HG03469 (cell line): ENCODE measurements at regions not wholly inside any gene's neighbourhood (a gene's known extent, or its start where the extent isn't known, plus 50 kb on each side); places are given as distances from the start of the nearest gene placed in this dataset.
A peak's percentile ranks its signal among the peaks of the same experiment; 100 is the strongest.
"Not testable (repeated sequence)": the region's sequence is repeated elsewhere in the genome, so short reads cannot be mapped to it uniquely, and the experiment has no call there.

ENCODE experiments used
- ATAC-seq: cut with Tn5 transposase; IDR thresholded peaks from one replicate; pipeline ENCODE4 v1.9.1; 2021; ENCODE audit warnings: mild to moderate bottlenecking, moderate library complexity, moderate number of reproducible peaks; ENCODE audit not compliant: unreplicated experiment

DNA sequence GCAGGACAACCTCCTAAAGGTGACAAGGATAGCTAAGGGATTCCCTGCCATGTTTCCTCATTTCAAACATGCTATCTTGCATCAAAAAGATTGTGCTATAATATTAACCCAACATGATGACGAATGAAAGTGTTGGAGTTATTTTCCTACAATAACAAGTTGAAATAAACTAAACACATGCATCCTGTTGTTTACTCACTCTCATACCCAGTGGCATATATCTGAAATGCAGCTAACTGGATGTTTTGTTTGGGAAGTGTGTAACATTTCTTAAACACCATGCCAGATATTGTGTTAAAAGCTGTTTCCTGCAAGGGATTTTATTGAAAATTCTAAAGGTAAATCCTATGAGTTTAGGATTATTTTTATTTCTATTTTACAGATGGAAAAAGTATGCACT is 139.6 kb downstream of the TFPI2 start:
- ATAC-seq = no peak

DNA sequence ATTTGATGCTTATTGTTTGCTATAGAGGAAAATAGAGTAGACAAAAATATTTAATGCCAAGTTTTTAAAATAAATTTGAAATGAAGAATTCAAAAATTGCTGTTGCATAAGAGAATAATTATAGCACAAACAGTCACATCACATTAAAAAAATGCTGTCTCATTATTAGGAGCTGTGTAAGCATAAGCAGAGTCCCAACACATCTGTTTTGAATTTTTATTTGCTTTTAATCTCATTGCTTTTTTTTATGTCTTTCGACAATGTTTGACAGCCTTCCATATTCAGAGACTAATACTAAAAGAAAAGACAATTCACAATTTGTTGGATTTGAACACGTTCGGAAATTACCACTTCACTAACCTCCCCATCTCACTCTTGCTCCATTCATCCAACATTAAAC is 143.5 kb downstream of the TFPI2 start:
- no peak for ATAC-seq

DNA sequence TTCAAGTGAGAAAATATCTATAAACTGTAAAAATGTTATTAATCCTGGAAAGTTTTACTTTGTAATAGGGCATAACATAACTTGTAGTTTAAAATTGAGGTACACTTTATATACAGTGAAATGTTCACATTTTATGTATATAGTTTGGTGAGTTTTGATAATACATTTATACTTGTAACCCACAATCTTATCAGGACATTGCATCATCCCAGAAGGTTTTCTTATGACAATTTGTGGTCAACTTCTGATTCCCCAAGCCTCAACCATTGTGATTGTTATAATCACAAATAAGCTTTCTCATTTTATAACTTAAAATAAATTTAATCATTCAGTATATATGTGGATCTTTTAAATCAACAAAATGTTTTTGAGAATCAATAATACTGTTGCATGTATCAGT is 151.1 kb downstream of the TFPI2 start:
- ATAC-seq = no peak

DNA sequence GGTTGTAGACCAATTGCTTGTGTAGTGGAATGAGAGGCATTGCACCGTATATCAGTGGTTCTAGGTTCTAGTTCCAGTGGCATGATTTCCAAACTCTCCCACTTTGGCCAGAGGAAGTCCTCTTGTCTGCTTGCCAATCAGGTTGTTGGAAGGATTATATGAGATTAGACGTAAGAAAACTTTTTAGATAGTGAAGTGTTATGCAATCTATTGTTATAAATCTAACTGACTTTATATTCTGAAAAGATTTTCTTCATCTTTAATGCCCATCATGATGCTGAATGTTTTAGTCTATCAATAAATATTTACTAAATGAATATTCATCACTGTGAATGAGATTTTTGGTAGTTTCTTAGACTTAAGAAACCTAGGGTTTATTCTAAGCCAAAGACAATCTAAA is 152.6 kb downstream of the TFPI2 start:
- no peak for ATAC-seq

DNA sequence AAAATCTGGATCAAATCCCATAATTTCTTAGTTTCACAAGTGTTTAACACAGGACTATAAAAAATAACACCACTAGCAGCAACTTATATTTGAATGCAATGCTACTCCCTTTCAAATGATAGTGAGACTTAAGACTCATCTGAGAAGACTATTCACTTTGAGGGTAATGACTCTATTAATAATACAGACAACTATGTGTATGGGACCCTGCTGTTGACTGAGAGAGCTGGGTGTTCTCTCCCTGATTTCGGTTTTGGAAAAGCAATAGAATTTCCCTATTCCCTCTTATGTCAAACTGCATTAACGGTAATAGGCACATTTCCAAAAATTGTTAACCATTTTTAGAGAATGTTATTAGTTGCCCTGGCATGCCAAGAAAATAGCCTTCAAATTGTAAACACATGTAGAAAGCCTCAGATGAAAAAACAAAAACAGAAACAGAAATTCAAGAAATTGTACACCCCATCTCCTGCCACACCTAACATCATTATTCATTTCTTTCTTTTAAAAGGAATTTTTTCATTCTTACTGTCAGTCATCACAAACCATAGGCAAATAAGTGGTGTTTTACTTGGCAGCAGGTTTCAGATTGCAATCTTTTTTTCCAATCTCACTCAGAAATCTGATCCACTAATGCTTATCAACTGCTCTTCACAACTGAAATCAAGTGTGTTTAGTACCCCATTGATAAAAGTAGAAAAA is 153.7 kb downstream of the TFPI2 start:
- ATAC-seq = no peak

DNA sequence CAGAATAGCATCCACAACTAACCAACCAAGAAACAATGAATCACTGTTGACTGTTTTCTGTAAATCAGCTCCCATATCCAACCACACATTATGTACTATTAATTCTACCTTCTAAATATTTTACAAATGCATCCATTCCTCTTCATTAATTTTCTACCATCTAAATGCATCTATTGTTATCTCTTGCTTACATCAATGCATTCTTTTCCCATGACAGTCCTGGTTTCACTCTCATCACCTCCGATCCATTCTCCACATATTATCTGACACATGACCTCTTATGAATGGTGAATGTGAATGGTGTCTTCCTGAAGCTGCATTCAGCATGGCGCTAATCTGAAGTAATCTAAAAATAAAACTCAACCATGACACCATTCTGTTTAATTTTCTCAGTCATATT is 153.8 kb upstream of the CALCR start:
- no peak for ATAC-seq

DNA sequence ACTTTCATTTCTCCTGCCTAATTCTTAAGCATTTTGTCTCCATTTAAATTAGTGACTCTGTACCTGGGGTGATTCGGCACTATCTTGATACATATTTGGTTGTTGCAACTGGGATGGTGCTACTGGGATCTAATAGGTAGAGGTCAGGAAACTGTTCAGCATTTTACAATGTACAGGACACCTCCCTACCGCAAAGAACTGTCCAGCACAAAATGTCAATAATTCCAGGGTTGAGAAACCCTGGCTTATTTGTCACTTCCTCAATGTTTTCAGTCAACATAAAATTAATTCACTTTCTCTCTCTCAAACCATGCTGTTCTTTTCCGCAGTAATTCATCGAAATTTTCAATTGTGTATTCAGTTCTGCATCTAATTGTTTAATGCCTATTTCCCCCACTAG is 151.4 kb upstream of the CALCR start:
- no peak for ATAC-seq

DNA sequence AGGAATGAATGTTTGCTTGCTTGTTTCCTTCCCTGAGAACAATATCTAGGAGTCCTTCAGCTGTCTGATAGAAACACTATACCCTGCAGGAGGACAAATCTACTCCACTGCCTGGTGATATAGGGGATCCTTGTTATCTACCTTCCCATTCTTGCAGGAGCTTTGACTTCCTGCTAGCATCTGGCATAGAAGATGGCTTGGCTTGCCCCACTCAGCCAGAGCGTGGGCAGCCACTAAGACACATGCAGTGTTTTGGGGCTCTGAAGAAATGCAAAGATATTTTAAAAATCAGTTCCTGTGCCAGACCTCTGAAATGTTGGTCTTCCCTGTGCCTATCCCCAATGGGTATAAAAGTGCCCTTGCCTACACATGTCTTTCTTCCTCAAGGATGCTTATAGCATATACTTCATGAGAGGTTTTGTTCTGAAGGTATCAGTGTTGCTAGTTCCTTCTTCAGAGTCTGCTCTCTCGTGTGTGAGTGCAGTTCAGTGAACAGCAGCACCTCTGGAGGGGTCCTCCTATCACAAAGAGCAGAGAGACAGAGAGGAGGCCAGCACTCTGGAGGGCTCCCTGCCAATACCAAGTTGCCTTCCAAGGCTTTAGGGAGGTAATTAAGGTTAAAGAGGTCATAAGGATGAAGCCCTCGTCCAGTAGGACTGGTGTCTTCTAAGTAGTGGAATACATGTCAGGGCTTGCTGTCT is 149.1 kb upstream of the CALCR start:
- ATAC-seq = no peak

DNA sequence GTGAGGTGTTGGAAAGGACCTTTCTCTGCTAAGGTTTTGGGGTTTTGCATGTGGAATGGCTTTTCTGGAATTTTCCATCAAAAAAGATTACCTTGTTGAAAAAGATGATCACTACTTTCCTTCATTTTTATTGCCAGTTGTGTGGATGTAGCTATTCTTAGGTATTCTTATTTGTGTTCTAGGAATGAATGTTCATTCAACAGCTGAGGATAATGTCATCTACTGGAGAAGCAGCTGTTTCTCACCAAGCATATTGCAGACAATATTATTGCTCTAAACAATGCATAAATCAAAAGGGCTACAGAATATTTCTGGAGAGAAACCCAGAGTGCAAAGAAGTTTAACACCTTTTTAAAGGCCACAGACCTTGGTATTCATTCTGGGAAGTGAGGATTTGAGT is 145.6 kb upstream of the CALCR start:
- no peak for ATAC-seq

DNA sequence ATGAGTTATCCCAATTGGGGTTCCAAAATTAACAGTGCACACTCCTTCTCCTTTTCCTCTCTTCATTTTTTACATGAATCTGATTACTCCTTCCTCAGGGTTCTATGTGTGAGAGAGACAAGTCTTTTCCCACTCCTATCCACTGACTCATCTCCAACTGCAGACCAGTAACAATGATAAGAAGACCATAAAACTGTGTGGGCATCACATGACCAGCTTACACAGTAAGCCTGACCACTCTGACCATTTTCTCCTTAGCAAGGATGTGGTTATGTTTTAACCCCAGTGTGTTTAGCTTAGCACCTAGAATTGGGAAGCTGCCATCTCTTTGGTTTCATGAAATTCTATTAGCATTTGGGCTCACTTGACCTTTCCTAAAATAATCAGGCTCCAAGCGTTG is 145.0 kb upstream of the CALCR start:
- no peak for ATAC-seq

DNA sequence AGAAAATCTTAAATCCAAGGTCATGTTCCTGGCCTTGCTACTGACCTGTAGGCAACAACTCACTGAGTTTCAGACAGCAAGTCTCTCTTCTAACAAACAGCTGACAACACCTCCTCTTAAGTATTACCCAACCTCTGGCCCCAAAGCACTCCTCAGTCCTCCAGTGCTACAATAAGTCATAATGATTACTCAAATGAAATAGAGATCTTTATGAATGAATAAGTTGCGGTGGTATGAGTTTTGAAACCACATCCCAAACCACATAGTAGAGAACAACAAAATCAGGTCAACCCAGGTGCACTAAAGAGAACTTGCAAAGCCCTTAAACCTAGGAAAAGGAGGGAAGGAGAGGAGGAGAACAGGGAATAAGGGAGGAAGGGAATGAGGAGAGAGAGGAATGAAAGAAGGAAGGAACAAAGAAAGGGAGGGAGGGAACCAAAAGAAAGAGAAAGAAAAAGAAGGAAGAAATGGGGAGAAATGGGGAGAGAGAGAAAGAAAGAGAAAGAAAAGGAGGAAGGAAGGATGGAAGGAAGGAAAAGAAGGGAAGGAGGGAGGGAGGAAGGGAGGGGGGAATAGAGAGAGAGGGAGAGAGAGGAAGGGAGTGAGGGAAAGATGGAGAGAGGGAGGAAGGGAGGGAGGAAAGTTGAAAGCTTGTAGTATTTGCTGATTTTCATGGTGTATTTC is 142.8 kb upstream of the CALCR start:
- ATAC-seq = no peak

DNA sequence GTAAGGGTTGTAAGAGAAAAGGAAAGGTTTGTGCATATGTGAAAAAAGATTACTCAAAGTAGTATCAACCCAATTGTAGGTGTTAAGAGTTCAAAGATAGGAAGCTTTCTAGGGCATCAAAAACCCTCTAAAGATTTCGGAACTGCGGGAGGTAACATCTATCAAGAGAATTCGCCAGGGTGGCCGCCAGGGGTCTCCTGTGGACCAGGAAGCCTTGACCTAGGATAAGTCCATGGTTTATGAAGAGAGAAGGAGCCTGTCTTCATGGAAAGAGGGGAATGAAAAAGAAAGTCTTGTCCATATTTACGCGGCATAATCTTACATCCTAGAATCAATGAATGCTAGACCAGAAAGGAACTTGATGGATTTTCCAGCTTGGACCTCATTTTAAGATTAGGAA is 140.7 kb upstream of the CALCR start:
- peak; percentile 47 for ATAC-seq

DNA sequence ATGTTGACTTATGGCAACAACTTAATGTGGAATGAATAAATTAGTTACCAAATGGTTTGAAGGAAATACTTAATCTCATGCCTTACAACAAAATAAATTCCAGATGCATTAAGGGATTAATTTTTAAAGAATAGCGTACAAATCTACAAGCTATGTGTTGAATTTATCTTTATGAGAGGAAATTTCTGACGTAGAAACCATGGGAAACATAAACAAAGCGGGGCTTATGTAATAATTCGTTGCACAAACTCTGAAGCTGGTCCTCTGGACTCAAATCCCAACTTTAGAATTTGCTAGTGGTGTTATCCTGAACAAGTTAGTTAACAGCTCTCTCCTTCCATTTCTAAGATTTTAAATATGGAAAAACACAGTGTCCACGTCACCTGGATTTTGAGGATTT is 137.4 kb upstream of the CALCR start:
- no peak for ATAC-seq

DNA sequence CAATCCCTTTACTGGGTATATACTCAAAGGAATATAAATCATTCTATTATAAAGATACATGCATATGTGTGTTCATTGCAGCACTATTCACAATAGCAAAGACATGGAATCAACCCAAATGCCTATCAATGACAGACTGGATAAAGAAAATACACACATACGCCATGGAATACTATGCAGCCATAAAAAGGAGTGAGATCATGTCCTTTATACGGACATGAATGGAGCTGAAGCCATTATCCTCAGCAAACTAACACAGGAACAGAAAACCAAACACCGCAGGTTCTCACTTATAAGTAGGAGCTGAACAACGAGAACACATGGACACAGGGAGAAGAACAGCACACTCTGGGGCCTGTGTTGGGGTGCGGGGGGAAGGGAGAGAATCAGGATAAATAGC is 133.7 kb upstream of the CALCR start:
- not testable (repeated sequence) for ATAC-seq

DNA sequence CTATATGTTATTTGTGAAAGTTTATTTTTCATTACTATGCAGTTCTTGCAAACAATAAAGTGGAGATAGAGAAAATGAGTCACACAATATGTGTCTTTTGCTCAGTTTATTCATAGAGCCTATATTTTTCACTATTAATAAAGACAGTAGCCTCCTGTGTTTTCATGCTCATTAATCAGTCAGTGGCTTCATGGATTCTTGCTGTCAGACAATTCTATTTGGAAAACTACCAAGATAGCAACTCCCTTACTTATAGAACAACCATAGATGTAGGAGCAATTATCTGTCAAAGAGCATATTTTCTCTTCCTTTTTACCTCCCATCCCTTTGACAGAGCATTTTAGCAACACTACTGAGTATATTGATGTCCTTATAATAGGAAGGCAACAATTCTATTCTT is 132.7 kb upstream of the CALCR start:
- ATAC-seq = no peak

DNA sequence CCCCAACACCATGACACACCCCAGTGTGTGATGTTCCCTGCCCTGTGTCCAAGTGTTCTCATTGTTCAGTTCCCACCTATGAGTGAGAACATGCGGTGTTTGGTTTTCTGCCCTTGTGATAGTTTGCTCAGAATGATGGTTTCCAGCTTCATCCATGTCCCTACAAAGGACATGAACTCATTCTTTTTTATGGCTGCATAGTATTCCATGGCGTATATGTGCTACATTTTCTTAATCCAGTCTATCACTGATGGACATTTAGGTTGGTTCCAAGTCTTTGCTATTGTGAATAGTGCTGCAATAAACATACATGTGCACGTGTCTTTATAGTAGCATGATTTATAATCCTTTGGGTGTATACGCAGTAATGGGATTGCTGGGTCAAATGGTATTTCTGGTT is 131.6 kb upstream of the CALCR start:
- not testable (repeated sequence) for ATAC-seq

DNA sequence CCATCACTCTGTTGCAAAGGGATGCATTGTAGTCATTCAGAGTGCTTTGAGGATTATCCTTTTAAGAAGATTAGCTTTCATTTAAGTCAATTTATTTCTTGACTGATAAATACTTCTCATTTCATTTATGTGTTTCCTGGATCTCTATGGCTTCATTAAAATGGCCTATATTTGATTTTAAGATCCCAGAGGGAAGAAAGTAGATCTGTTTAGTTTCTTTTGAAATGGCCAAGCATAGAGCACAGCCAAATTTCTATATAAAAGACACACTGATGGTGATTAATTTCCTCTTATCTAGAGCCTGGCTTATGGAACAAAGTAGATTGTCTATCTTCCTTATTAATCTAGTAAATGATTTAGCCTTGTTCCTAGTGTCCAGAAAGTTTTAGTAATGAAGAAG is 129.7 kb upstream of the CALCR start:
- no peak for ATAC-seq

DNA sequence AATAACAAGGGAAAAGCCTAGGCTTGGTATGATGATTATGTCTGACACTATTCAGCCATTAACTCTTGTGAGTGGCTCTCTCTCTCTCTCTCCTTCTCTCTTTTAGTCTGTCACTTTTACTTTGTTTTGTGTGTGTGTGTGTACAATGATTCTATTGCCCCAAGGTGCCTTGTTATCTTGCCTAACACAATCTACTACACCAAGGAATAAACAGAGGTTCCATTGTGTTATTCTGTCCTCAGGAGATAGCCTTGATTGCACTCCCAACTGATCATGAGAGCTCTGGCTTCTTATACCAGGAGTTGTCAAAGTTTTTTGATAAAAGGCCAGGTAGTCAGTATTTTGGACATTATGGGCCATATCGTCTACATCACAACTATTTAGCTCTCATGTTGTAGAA is 123.4 kb upstream of the CALCR start:
- no peak for ATAC-seq

DNA sequence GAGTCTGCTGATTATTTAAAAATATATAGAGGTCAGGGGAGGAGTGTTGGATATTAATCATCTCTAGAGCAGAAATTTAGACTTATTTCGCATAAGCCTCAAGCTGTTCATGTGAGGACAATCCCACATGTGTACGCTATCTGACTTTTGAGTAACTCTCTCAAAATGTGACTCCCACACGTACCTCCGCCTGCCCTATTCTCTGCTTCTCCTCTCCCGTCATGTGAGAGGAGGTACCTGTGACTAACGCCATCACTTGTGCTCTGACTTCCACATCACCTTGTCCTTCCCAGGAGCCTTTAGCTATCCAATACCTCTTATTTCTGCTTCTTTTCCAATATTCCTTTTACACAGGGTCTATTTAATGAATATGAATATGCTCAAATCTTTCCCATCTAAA is 119.3 kb upstream of the CALCR start:
- no peak for ATAC-seq

DNA sequence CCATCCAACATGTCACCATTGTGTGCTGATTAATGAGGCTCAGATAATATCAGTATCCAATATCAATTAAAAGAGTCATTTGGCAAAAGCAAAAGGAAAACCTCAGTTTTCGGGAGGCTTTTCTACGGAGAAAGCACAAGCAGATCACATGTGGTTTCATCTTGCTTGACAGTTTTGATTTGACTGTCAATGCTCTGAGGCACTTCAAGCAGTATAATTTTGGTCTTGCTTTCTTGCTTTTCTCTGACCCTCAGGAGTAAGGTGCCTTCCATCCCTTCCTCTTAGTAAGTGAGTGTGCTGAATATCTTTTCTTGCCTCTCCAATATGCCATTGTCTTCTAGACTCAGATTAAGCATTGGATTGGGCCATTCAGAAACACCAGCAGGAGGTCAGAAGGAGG is 115.5 kb upstream of the CALCR start:
- no peak for ATAC-seq

DNA sequence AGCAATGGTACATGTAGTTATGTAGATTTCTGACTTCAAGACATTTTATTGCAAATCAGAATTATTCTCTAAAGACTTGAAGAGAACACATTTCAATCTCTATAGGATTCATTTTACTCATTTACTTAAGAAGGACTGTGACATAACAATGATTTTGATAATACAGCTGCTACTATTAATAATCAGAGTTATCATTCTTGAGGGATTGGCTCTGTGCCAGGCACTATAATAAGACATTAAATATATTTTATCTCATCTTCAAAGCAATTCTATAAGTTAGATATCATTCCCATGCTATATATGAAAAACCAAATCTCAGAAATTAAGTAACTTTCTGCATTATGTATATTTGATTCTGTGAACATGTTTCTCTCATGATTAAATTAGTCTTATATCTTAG is 103.7 kb upstream of the CALCR start:
- ATAC-seq = no peak

DNA sequence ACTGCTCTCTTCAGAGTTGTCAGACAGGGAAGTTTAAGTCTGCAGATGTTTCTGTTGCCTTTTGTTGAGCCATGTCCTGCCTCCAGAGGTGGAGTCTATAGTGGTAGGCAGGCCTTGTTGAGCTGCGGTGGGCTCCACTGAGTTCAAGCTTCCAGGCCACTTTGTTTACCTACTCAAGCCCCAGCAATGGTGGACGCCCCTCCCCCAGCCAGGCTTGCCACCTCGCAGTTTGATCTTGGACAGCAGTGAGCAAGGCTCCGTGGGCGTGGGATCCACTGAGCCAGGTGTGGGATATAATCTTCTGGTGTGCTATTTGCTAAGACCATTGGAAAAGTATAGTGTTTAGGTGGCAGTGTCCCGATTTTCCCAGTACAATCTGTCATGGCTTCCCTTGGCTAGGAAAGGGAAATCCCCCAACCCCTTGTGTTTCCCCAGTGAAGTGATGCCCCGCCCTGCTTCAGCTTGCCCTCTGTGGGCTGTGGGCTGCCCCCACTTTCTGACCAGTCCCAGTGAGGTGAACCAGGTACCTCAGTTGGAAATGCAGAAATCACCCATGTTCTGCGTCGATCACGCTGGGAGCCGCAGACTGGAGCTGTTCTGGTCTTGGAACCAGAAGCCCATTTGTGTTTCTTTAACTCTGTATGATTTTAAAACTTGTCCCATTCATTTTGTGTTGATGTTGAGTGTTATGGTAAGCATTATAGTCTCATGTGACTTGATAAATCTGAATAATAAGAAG is 89.2 kb upstream of the CALCR start:
- ATAC-seq = no peak
